ENCODE measurements at regions not wholly inside any gene's neighbourhood (a gene's known extent, or its start where the extent isn't known, plus 50 kb on each side); places are given as distances from the start of the nearest gene placed in this dataset.

DNA sequence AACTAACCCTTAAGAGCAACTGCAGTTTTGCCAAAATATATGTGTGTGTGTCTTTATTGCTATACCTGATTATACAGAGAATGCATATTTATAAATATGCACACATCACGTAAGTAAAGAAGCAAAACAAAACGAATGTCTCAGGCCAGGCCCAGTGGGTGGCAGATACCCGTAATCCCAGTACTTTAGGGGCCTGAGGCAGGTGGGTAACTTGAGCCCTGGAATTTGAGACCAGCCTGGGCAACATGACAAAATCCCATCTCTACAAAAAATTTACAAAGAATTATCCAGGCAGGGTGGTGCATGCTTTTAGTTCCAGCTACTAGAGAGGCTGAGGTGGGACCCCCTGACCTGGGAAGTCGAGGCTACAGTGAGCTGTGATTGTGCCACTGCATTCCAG is 745.3 kb downstream of the SATB2 start:
- TF ChIP-seq EZH2 (IDR thresholded peaks at IDR 0.05; ENCODE audit: insufficient read depth, poor library complexity, severe bottlenecking): no peak
- TF ChIP-seq EZH2phosphoT487 (IDR thresholded peaks at IDR 0.05; ENCODE audit: insufficient read depth, low read depth): no peak
